HG03045 (cell line): ENCODE measurements at regions not wholly inside any gene's neighbourhood (a gene's known extent, or its start where the extent isn't known, plus 50 kb on each side); places are given as distances from the start of the nearest gene placed in this dataset.
"Not testable (repeated sequence)": the region's sequence is repeated elsewhere in the genome, so short reads cannot be mapped to it uniquely, and the experiment has no call there.

Experiments
- ATAC-seq: cut with Tn5 transposase; IDR thresholded peaks from one replicate; pipeline ENCODE4 v1.9.1; 2021; ENCODE audit warnings: mild to moderate bottlenecking, moderate library complexity; ENCODE audit not compliant: unreplicated experiment

GRCh38 chr12:102669056-102669455 is 188.7 kb upstream of the IGF1 start:
- no peak for ATAC-seq

GRCh38 chr12:102666176-102666575 is 185.8 kb upstream of the IGF1 start:
- ATAC-seq = not testable (repeated sequence)

- no peak for ATAC-seq
These were observed 179.0 kb upstream of the IGF1 start for GRCh38 chr12:102659200-102659911.

- no peak for ATAC-seq
These were observed 173.0 kb upstream of the IGF1 start for GRCh38 chr12:102653406-102653805.

- ATAC-seq = no peak
These were observed 172.4 kb upstream of the IGF1 start for GRCh38 chr12:102652645-102653313.

GRCh38 chr12:102645968-102646367 is 165.6 kb upstream of the IGF1 start:
- ATAC-seq = no peak

- no peak for ATAC-seq
These were observed 163.7 kb upstream of the IGF1 start for GRCh38 chr12:102643879-102644575.

- no peak for ATAC-seq
These were observed 161.8 kb upstream of the IGF1 start for GRCh38 chr12:102642199-102642598.

GRCh38 chr12:102640658-102641057 is 160.3 kb upstream of the IGF1 start:
- not testable (repeated sequence) for ATAC-seq

GRCh38 chr12:102638777-102639176 is 158.4 kb upstream of the IGF1 start:
- no peak for ATAC-seq

GRCh38 chr12:102633981-102634605 is 153.7 kb upstream of the IGF1 start:
- ATAC-seq = no peak

- no peak for ATAC-seq
These were observed 150.9 kb upstream of the IGF1 start for GRCh38 chr12:102631274-102631673.

GRCh38 chr12:102629262-102629888 is 149.0 kb upstream of the IGF1 start:
- no peak for ATAC-seq

GRCh38 chr12:102625819-102626218 is 145.5 kb upstream of the IGF1 start:
- ATAC-seq = no peak

GRCh38 chr12:102622618-102623017 is 142.3 kb upstream of the IGF1 start:
- no peak for ATAC-seq

- no peak for ATAC-seq
These were observed 138.0 kb upstream of the IGF1 start for GRCh38 chr12:102618197-102618877.

GRCh38 chr12:102616692-102617091 is 136.3 kb upstream of the IGF1 start:
- no peak for ATAC-seq

- no peak for ATAC-seq
These were observed 131.6 kb upstream of the IGF1 start for GRCh38 chr12:102611995-102612394.

- no peak for ATAC-seq
These were observed 129.6 kb upstream of the IGF1 start for GRCh38 chr12:102609996-102610395.

- ATAC-seq = no peak
These were observed 122.7 kb upstream of the IGF1 start for GRCh38 chr12:102603021-102603420.
